GM19452 (cell line): ENCODE measurements at regions not wholly inside any gene's neighbourhood (a gene's known extent, or its start where the extent isn't known, plus 50 kb on each side); places are given as distances from the start of the nearest gene placed in this dataset.

Experiments used
- ATAC-seq: cut with Tn5 transposase; IDR thresholded peaks from one replicate; pipeline ENCODE4 v1.9.1; 2021; ENCODE audit not compliant: unreplicated experiment

DNA sequence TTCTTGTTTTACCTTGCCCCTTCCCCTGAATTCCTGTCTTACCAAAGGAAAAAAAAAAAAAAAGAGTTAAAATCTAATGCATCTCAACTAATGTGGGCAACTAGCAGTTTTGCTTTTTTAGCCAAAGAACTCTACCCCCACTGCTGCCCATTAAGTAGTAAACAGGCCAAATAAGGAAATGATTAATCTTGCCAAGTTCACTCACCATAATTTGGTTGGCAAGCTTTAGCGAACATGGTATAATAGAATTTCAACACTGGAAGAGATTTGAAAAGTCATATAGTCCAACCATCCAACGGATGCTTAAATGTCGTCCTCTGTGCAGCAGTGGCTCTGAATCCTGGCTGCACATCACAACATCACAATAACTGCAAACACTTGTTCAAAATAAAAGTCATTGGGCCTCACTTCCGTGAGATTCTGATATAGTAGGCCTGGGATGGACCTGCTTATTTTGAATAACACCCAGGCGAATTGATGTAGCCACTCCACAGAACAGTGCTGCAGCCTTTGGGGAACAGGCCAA is 142.0 kb upstream of the UBE2E1 start:
- no peak for ATAC-seq

DNA sequence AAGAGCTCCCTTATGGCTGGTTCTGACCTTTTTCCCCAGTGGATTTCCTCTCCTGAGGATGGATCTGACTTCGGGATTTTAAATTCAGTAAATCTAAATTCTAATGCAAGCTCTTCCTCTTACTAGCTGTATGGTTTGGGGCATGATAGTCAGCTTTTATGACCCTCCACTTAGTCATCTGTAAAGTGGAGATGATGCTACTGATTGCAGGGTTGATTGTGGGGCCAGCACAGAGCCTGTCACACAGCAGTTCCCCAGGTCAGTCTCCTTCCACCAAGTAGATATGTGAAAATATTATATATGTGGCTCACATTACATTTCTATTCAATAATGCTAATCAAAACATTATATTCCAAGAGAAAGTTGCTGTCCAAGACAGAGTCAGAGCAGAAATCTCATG is 141.3 kb upstream of the UBE2E1 start:
- no peak for ATAC-seq

DNA sequence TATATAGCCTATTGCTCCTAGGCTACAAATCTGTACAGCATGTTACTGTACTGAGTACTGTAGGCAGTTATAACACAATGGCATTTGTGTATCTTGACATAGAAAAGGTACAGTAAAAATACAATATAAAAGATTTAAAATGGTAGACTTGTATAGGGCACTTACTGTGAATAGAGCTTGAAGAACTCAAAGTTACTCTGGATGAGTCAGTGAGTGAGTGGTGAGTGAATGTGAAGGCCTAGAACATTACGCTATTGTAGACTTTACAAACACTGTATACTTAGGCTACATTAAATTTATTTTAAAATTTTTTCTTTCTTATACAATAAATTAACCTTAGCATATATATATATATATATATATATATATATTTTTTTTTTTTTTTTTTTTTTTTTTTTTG is 140.0 kb upstream of the UBE2E1 start:
- ATAC-seq: no peak

DNA sequence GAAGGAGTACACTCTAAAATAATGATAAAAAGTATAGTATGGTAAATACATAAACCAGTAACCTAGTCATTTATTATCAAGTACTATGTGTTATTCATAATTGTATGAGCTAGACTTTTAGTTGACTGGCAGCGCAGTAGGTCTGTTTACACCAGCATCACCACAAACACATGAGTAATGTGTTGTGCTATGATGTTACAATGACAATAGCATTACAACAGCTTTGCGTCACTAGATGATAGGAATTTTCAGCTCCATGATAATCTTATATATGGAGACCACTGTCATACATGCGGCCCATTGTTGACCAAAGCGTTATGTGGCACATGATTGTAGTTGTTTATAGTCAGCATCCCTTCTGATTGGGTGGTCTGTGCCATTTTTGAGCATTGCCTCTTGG is 138.9 kb upstream of the UBE2E1 start:
- ATAC-seq: no peak

DNA sequence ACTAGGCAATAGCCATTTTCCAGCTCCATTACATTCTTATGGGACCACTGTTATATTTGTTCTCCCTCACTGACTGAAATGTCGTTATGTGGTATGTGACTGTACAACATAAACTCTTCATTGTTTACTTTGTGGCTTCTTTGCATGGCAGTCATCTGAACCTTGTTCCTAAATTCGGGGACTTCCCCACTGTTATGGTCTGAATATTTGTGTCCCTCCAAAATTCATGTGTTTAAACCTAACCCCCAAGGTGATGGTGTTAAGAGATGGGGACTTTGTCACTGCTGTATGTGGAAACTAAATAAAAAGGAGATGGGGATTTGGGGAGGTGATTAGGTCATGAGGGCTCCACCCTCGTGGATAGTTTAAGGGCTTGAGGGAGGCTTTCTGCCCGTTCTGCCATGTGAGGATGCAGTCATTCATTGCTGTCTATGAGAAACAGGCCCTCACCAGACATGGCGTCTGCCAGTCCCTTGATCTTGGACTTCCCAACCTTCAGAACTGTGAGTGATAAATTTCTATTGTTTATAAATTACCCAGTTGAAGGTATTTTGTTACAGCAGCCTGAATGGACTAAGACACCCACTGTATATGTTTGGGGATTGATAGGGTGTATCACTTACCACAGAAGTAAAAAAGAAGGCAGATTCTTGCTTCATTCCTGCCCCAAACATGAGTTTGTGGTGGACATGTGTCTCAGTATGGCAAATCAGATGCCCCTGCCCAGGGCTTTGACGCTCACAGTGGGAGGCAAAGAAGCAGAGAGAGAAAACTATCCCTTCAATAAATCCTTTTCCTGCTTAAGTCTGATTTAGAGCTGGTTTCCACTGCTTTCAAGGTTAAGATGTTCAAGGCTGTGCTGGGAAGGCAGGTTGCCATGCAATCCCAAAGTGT is 138.0 kb upstream of the UBE2E1 start:
- ATAC-seq: no peak

DNA sequence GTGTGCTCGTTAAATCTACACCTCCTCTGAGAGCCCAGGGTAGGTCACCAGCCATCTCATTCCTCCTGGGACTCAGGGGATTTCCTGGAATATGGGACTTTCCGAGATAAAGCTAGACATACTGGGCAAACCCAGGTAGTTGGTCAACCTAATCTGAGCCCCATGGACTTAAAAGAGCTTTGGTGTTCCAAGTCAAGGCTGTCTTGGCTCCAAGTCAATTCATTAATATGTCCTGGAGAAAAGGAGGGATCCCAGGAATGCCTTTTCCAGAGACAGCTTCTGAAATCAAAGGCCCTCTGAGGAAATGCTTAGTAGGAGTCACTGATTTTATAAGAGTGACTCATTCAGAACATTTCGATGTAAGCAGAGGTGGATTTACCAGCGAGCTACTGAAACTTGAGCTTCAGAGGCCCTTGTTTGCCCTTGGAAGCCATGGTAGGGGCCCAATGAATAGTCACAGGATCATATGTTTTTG is 137.3 kb upstream of the UBE2E1 start:
- no peak for ATAC-seq

DNA sequence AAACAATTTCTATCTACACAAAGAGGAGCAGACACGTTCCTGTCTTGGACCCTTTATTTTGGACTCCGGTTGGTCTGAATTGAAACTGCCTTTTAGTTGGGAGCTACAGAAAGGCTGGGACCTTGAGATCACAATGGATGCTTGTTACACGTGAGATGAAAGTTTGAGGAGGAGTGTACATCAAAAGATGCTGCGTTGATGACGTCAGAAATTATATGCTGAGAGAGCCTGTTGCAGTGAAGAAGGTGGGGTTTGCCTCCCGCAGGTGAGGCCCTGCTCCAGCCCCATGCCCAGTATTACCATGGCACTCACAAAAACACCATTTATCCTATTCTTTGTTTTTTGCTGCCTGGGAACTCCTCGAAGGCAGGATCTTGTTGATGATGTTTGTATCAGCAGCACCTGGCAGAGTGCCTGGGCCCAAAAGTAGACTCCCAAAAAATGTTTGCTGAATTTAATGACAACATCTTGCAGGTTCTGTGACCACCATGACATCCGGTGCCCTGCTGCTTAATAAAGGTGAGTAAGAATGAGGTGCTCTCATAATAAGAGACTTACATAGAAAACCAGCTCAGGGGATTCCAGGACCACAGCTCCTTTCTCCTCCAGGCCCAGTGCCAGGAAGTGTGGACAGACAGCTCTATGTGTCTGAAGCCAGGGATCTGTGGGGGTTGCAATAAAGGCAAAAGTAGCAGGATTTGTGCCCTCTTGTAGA is 136.1 kb upstream of the UBE2E1 start:
- no peak for ATAC-seq

DNA sequence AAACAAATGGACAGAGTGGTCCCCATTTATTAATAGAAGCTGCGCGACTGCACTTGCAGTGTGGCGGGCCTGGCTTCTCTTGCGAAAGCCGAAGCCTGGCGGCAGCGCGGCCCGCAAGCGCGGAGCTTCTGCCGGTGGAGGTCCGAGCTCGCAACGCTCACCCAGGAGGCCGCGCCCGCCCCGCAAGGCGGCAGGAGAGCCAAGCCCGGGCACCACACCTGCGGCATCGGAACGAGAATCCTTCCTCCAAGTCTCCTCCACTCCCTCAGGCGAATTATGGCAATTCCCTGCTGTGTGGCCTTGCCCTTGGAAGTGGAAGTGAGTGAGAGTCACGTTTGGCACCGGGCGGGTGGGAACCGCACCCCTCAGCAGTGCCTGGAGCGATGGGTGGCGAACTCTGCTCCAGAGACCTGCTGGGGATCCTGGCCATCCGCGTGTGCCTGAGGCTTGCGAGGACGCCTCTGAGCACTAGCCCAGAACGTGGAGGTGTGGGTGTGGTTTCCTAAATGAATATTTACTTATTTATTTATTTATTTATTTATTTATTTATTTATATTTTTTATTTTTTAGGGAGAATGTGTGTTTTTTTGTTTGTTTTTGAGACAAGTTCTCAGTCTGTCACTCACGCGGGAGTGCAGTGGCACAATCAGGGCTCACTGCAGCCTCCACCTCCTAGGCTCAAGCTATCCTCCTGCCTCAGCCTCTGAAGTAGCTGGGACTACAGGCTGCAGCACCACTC is 133.7 kb upstream of the UBE2E1 start:
- ATAC-seq: no peak

DNA sequence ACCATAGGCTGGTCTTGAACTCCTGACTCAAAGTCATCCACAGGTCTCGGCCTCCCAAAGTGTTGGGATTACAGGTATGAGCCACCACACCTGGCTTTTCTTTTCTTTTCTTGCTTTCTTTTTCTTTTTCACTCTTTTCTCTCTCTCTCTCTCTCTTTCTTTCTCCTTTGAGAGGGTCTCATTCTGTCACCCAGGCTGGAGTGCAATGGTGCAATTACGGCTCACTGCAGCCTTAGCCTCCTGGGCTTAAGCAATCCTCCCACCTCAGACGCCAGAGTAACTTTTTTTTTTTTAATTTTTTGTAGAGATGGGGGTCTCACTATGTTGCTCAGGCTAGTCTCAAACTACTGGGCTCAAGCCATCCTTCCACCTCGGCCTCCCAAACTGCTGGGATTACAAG is 133.1 kb upstream of the UBE2E1 start:
- no peak for ATAC-seq

DNA sequence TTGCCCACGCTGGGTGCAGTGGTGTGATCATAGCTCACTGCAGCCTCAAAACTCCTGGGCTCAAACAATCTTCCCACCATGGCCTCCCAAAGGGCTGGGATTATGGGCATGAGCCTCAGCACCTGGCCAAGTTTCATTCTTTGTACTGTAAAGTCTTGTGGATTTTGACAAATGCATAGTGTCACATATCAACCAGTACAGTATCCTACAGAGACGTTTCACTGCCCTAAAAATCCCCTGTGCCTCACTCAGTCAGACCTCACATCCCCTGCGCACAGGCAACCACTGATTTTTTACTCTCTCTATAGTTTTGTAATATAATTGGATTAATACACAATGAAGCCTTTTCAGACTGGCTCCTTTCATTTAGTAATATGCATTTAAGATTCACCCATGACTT is 130.7 kb upstream of the UBE2E1 start:
- no peak for ATAC-seq

DNA sequence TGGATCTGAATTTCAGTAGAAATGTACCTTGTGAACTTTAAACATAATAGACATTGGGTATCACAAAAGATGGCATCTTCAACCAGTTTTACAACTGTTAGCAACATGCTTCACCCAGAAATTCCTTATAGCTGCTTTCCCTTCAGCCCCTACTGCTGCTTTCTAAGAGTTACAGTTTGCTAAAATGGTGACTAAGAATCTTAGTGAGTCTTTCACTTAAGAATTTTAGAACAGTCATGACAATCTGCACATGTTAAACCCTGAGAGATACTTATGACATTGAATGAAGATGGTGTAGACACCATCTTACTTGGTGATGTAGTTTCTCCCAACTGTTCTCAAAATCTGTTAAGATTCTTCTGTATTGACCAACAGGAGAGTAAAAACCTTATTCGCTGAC is 129.7 kb upstream of the UBE2E1 start:
- no peak for ATAC-seq

DNA sequence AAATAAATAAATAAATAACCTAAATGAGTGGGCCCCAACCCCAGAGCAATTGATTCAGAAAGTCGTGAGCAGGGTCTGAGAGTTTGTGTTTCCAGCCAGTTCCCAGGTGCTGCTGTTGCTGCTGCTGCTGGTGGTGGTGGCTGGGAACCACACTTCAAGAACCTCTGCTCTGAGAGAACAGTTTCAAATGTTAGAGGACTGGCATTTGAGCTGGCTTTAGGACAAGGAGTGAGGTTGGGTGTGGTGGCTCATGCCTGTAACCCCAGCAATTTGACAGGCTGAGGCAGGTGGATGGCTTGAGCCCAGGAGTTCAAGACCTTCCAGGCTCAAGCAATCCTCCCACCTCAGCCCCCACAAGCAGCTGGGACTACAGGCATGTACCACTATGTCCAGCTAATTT is 123.1 kb upstream of the UBE2E1 start:
- ATAC-seq: no peak

DNA sequence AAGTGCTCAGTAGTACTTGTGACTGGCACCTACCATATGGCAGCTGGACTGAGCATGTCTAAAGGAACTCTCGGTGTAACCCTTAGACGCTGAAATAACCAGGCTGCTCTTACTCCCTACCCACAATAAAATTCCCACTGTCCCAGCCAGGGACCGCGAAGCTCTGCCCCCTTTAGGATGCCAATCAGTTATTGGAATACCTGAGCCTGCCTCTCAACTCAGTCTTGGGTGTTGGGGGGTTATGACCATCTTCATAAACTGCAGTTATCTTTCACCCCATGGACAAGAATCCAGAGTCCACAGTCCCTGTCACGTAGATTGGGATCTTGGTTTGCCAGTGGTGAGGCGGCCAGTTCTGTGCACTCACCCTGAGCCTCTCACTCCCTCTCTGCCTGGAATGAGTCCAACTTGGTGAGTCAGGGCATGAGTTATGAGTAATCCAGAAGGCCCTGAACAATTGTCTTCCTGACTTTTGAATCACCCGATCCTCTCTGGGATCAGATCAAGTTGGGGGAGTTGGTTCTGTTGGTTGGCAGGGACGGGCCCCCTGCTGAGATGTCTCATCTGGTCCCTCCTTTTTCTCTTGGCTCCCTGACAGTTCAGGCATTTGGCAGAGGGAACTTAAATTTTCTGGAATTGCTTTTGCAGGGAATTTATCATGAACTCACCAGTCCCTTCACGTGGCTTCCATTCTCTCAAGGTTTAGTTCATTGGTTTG is 120.1 kb upstream of the UBE2E1 start:
- ATAC-seq: no peak

DNA sequence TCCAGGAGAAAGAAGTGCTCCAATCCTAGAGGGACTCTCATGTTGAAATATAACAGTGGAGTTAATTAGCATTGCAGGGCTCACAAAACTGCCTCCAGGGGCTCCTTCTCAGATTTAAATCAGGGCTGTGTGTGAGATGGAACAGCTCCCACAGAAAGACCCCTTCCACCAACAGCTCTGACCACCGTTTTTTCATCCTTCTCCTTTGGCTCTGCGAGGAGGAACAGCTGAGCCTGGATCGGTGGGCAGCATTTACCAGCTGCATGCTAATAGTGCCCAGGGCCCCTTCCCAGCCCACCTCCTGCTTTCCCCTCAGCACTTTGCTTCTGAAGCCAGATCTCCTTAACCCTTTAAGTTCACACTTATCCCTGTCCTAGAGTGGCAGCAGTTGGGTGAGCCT is 119.2 kb upstream of the UBE2E1 start:
- no peak for ATAC-seq

DNA sequence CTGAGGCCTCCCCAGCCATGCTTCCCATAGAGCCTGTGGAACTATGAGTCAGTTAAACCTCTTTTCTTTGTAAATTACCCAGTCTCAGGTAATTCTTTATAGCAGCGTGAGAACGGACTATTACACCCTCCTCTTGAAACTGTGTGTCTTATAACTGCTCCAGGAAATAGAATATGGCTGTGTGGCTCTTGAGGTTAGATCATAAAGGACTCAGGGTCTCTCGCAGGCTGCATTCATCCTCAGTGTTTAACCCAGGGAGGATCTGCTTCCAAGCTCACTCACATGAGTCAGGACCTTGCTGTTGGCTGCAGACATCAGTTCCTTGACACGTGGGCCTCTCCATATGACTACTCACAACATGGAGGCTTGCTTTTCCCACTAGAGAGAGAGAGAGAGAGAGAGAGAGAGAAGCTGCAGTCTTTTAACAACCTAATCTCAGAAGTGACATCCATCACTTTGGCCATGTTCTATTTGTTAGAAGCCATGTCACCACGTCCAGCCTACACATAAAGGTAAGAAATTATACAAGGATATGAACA is 114.3 kb upstream of the UBE2E1 start:
- ATAC-seq: no peak

DNA sequence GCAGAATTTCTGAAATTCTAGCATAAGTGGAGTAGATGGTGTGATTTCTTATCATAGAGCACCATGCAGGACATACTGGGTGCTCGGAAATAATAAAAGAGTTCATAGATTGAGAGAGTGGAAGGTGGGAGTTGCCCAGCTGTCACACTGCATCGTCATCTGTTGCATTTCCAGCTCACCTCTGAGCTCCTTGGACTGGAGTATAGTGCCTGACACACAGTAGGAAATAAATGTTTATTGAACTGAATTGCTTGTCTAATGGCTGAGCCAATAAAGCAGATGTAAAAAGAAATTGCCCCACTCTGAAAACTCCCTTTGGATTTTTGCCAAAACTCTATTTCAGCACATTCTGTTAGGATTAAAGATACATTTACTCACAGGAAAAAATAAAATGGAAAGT is 108.9 kb upstream of the UBE2E1 start:
- no peak for ATAC-seq

DNA sequence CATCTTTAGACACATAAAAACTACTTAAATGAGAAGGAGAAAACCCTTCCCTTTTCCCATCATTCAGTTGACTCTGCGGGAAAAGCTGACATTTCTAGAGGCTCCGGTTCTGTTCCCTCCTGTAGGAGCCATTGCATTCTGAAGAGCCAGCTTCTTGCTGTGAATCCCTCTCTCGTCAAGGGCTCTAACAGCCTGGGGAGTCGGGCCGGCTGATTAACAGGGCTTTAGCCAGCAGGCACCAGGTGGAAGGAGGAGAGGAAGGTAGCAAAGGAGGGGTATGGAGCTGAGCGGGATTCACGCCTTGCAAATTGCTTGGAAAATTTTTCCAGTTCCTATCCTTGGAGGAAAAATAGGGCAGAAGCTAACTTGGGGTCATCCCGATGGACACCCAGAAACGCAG is 108.3 kb upstream of the UBE2E1 start:
- ATAC-seq: no peak

DNA sequence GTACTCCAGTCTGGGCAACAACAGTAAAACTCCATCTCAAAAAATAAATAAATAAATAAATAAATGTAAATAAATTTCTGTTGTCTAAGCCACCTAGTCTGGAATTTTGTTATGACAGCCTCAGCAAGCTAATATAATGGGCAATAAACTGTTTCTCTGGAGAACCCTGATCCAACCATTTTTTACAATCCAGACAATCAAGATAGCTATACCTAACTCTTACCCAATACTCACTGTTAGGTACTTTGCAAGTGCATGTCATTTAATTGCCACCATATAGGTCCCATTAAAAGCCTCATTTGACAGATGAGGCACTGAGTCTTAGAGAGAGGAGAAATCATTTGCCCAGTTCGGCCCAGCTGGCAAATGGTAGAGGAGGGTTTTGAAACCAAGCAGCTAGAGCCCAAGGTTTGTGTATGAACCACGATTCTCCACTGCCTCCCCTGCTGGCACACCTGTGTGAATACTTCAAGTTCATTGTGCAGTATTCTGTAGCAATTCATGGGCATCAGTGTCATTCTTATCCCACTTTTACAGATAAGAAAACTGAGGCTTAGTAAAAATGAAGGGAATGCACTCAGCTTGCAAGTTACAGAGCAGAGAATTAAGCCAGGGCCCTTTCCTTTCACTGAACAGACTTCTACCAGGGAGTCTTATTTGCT is 107.0 kb upstream of the UBE2E1 start:
- ATAC-seq: no peak

DNA sequence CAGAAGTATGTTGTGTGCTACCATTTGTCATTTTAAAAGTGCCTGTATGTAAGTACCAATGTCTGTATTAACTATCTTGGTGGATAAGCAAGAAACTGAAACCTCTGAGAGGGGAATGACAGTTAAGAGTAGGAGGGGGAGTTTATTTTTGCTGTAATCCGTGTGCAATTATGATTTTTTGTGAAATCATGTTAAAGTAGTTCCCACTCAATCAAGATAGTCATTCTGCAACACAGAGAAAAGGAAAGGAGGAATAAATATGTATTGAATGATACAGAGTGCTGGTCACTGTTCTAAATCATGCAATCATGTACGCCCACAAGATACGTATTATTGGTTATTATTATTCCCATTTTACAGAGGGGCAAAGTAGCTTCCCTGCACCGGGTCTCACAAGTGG is 105.1 kb upstream of the UBE2E1 start:
- no peak for ATAC-seq
